CD4-positive, alpha-beta T cell (primary cell): ENCODE measurements at regions not wholly inside any gene's neighbourhood (a gene's known extent, or its start where the extent isn't known, plus 50 kb on each side); places are given as distances from the start of the nearest gene placed in this dataset.

Experiments
- ATAC-seq: fragments of 200-7000 bp; cut with Tn5 transposase; one replicate; pipeline ENCODE4 v1.10.0; 2022; ENCODE audit warnings: mild to moderate bottlenecking; ENCODE audit not compliant: poor library complexity
- CTCF ChIA-PET: fragments of 350-600 bp; sonication (Branson Sonifier 250); formaldehyde crosslinking; loops from one replicate; lab custom pipeline; 2021; ENCODE audit warnings: antibody characterized with exemption, inconsistent platforms; lab: Charles Lee
- POLR2A ChIA-PET: fragments of 350-600 bp; sonication (Branson Sonifier 250); formaldehyde crosslinking; loops from one replicate; lab custom pipeline; 2021; ENCODE audit warnings: antibody characterized with exemption, inconsistent platforms; lab: Charles Lee
- DNase-seq, 14 experiments: peaks; one replicate each; pipeline ENCODE4 v3.0.0-alpha.2; 2013 to 2020; ENCODE audit warnings: mixed read lengths in 2 of 14
- H3K27ac ChIP-seq, 2 donors: one replicate each; pipeline versions ENCODE4 v1.5.1 to v1.7.0; 2013; ENCODE audit warnings: low read length in 2 of 2, low read depth in 1 of 2, mild to moderate bottlenecking in 1 of 2
- H3K27me3 ChIP-seq, 2 experiments: 1 replicate in 1 of 2; 2 replicates in 1 of 2; pipeline versions ENCODE4 v1.6.1 to v1.7.0; 2013; ENCODE audit warnings: low read length in 2 of 2, control low read depth in 1 of 2, mild to moderate bottlenecking in 1 of 2, moderate library complexity in 1 of 2; ENCODE audit not compliant: insufficient read depth in 2 of 2, control insufficient read depth in 1 of 2
- H3K36me3 ChIP-seq: one replicate; pipeline ENCODE4 v1.6.1; 2013; ENCODE audit warnings: low read length, control low read depth; ENCODE audit not compliant: insufficient read depth
- H3K4me1 ChIP-seq: one replicate; pipeline ENCODE4 v1.6.1; 2013; ENCODE audit warnings: low read length, control low read depth; ENCODE audit not compliant: insufficient read depth
- H3K4me3 ChIP-seq: one replicate; pipeline ENCODE4 v1.5.1; 2013; ENCODE audit warnings: mild to moderate bottlenecking, low read length, moderate library complexity
- H3K9me3 ChIP-seq, 2 experiments: 1 replicate in 1 of 2; 2 replicates in 1 of 2; pipeline versions ENCODE4 v1.6.1 to v1.7.0; 2013; ENCODE audit warnings: low read length in 2 of 2, mild to moderate bottlenecking in 2 of 2, control low read depth in 1 of 2, moderate library complexity in 1 of 2; ENCODE audit not compliant: control insufficient read depth in 1 of 2, insufficient read depth in 1 of 2
- H3K27ac Mint-ChIP-seq: one replicate; pipeline ENCODE4 v1.8.0; 2020; ENCODE audit warnings: mixed read lengths
- H3K27me3 Mint-ChIP-seq: one replicate; pipeline ENCODE4 v1.8.0; 2021; ENCODE audit warnings: mixed read lengths
- H3K36me3 Mint-ChIP-seq: one replicate; pipeline ENCODE4 v1.8.0; 2021; ENCODE audit warnings: low read depth, mixed read lengths
- H3K4me1 Mint-ChIP-seq: one replicate; pipeline ENCODE4 v1.8.0; 2021; ENCODE audit warnings: low read depth, mixed read lengths
- H3K4me3 Mint-ChIP-seq: one replicate; pipeline ENCODE4 v1.8.0; 2020; ENCODE audit warnings: mild to moderate bottlenecking, mixed read lengths
- H3K9me3 Mint-ChIP-seq: one replicate; pipeline ENCODE4 v1.8.0; 2020; ENCODE audit warnings: mixed read lengths
- intact Hi-C, 2 experiments: fragments of 100-400 bp; cut with DNase I in 1 of 2; cut with micrococcal nuclease in 1 of 2; formaldehyde crosslinking; loops; one replicate each; pipeline versions ENCODE4 v1.15.1 to v1.9.0; 2023 to 2025; cut with DNase I, micrococcal nuclease
- TF ChIP-seq, protein P1 (sequence below): fragments of 200-600 bp; IDR thresholded peaks from one replicate; pipeline ENCODE4 v1.8.0; 2022; ENCODE audit warnings: antibody characterized with exemption, mild to moderate bottlenecking

- Mint-ChIP-seq H3K4me1 (no peaks in the 10 kb centered on the region), H3K9me3 (peaks cover 3% of the 10 kb centered on the region), H3K27ac (no peak overlapping the region), H3K36me3 (no peaks in the 10 kb centered on the region), H3K4me3 (no peak overlapping the region), H3K27me3 (no peaks in the 10 kb centered on the region)
- intact Hi-C loops: no loop called here
- ChIA-PET CTCF (no interaction called here), POLR2A (no interaction called here)
- Histone ChIP-seq H3K27ac (no peak overlapping the region), H3K4me1 (no peaks in the 10 kb centered on the region), H3K4me3 (no peak overlapping the region), H3K9me3 (peaks cover 0 to 4% of the 10 kb centered on the region in 2 experiments), H3K27me3 (no peaks in the 10 kb centered on the region), H3K36me3 (no peaks in the 10 kb centered on the region)
- DNase-seq (no peak), ATAC-seq (no peak)
- TF ChIP-seq, protein P1, sequence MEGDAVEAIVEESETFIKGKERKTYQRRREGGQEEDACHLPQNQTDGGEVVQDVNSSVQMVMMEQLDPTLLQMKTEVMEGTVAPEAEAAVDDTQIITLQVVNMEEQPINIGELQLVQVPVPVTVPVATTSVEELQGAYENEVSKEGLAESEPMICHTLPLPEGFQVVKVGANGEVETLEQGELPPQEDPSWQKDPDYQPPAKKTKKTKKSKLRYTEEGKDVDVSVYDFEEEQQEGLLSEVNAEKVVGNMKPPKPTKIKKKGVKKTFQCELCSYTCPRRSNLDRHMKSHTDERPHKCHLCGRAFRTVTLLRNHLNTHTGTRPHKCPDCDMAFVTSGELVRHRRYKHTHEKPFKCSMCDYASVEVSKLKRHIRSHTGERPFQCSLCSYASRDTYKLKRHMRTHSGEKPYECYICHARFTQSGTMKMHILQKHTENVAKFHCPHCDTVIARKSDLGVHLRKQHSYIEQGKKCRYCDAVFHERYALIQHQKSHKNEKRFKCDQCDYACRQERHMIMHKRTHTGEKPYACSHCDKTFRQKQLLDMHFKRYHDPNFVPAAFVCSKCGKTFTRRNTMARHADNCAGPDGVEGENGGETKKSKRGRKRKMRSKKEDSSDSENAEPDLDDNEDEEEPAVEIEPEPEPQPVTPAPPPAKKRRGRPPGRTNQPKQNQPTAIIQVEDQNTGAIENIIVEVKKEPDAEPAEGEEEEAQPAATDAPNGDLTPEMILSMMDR: no peak
Observed at GRCh38 chr13:21966014-21966413, 295.1 kb downstream of the FGF9 start.

DNA sequence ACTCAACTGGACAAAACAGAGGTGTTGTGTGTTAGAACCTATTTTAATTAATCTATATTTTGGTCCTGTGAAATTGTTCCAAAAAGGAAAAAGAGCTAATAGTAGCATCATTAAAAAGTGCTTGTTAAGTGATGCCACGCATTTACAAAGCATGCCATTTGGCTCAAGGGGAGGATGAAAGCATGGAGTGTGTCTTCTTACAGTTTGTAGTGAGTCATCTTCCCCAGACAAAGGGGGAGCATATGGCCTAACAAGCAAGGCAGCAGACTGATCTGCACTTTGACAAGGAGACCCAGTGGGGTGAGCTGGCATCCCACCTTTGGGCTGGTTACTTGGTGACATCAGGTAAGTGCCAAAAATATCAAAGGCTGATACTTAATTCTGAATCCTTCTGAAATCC lies 297.0 kb downstream of the FGF9 start:
- Mint-ChIP-seq H3K4me1 (no peaks in the 10 kb centered on the region), H3K27me3 (no peaks in the 10 kb centered on the region), H3K4me3 (no peak overlapping the region), H3K27ac (no peak overlapping the region), H3K36me3 (no peaks in the 10 kb centered on the region), H3K9me3 (no peaks in the 10 kb centered on the region)
- no peaks in the 10 kb centered on the region for H3K27me3 ChIP-seq
- TF ChIP-seq, protein P1: no peak
- H3K4me3 ChIP-seq: no peak overlapping the region
- ATAC-seq (no peak), DNase-seq (no peak)
- no peak overlapping the region for H3K27ac ChIP-seq
- H3K9me3 ChIP-seq: no peaks in the 10 kb centered on the region
- H3K36me3 ChIP-seq: no peaks in the 10 kb centered on the region
- intact Hi-C loops: no loop called here
- H3K4me1 ChIP-seq: no peaks in the 10 kb centered on the region
- CTCF ChIA-PET: interaction anchor here (1.5 kb wide), 1 partner anchor 11 kb away, joined by 3 read pairs; no protein-coding TSS in a partner anchor
- POLR2A ChIA-PET: interaction anchor here (0.6 kb wide), 1 partner anchor 14 kb away, joined by 3 read pairs; no protein-coding TSS in a partner anchor

- ATAC-seq (no peak), DNase-seq (no peak)
- intact Hi-C loops: no loop called here
- Mint-ChIP-seq H3K27ac (no peak overlapping the region), H3K4me1 (no peaks in the 10 kb centered on the region), H3K9me3 (no peaks in the 10 kb centered on the region), H3K36me3 (no peaks in the 10 kb centered on the region), H3K4me3 (no peak overlapping the region), H3K27me3 (no peaks in the 10 kb centered on the region)
- TF ChIP-seq, protein P1: no peak
- no peaks in the 10 kb centered on the region for H3K36me3 ChIP-seq
- CTCF ChIA-PET: no interaction called here
- no peaks in the 10 kb centered on the region for H3K9me3 ChIP-seq
- POLR2A ChIA-PET: no interaction called here
- no peak overlapping the region for H3K4me3 ChIP-seq
- no peak overlapping the region for H3K27ac ChIP-seq
- H3K27me3 ChIP-seq: no peaks in the 10 kb centered on the region
- H3K4me1 ChIP-seq: no peaks in the 10 kb centered on the region
Observed at GRCh38 chr13:21970172-21970571, 299.3 kb downstream of the FGF9 start.
